GM12864 (cell line): ENCODE measurements at regions not wholly inside any gene's neighbourhood (a gene's known extent, or its start where the extent isn't known, plus 50 kb on each side); places are given as distances from the start of the nearest gene placed in this dataset.

ENCODE experiments used
- DNase-seq: peaks from one replicate; pipeline ENCODE4 v3.0.0-alpha.2; 2011; ENCODE audit warnings: low read depth
- H3K4me3 ChIP-seq: 2 replicates; pipeline ENCODE4 v1.5.1; 2011; ENCODE audit warnings: mild to moderate bottlenecking, low read depth, low read length, control low read depth
- CTCF ChIP-seq: IDR thresholded peaks from 2 replicates; pipeline ENCODE4 v1.5.1; 2011; ENCODE audit warnings: low read depth, mild to moderate bottlenecking, moderate library complexity, low read length, control low read depth, inconsistent platforms; ENCODE audit errors: missing control alignments

GRCh38 chr7:25678215-25678614 is 449.9 kb upstream of the NPVF start:
- no peak for TF ChIP-seq CTCF
- no peak for DNase-seq
- H3K4me3 ChIP-seq, result no peak overlapping the region

- H3K4me3 ChIP-seq, result no peak overlapping the region
- TF ChIP-seq CTCF, result no peak
- DNase-seq, result no peak
Observed at GRCh38 chr7:25680636-25681035, 452.4 kb upstream of the NPVF start.

- TF ChIP-seq CTCF, result no peak
Observed at GRCh38 chr7:25684360-25684759, 456.1 kb upstream of the NPVF start.

GRCh38 chr7:25686493-25686892 is 458.2 kb upstream of the NPVF start:
- DNase-seq, result no peak
- no peak for TF ChIP-seq CTCF
- H3K4me3 ChIP-seq, result no peak overlapping the region

More at GRCh38 chr7:25684360-25684759, 456.1 kb upstream of the NPVF start:
- no peak for DNase-seq
- no peak overlapping the region for H3K4me3 ChIP-seq

- no peak for TF ChIP-seq CTCF
- no peak overlapping the region for H3K4me3 ChIP-seq
- DNase-seq, result no peak
Observed at GRCh38 chr7:25694211-25694610, 457.8 kb upstream of the NFE2L3 start.

GRCh38 chr7:25694699-25695098 is 457.3 kb upstream of the NFE2L3 start:
- H3K4me3 ChIP-seq, result no peak overlapping the region
- TF ChIP-seq CTCF, result no peak
- DNase-seq, result no peak

- no peak for TF ChIP-seq CTCF
- no peak for DNase-seq
- H3K4me3 ChIP-seq, result no peak overlapping the region
Observed at GRCh38 chr7:25696571-25696970, 455.4 kb upstream of the NFE2L3 start.
